GM18861 (cell line): ENCODE measurements at regions not wholly inside any gene's neighbourhood (a gene's known extent, or its start where the extent isn't known, plus 50 kb on each side); places are given as distances from the start of the nearest gene placed in this dataset.

Experiments
- ATAC-seq: cut with Tn5 transposase; IDR thresholded peaks from one replicate; pipeline ENCODE4 v1.9.1; 2021; ENCODE audit not compliant: unreplicated experiment

- ATAC-seq: no peak
Observed at GRCh38 chr7:136667584-136667983, 200.9 kb upstream of the CHRM2 start.

- ATAC-seq: no peak
Observed at GRCh38 chr7:136665878-136666509, 202.5 kb upstream of the CHRM2 start.

GRCh38 chr7:136664537-136664936 lies 203.9 kb upstream of the CHRM2 start:
- no peak for ATAC-seq

GRCh38 chr7:136657482-136657921 lies 210.9 kb upstream of the CHRM2 start:
- no peak for ATAC-seq

- no peak for ATAC-seq
Observed at GRCh38 chr7:136656516-136656915, 211.9 kb upstream of the CHRM2 start.

GRCh38 chr7:136655414-136655813 lies 213.0 kb upstream of the CHRM2 start:
- ATAC-seq: no peak

- ATAC-seq: no peak
Observed at GRCh38 chr7:136654406-136654805, 214.0 kb upstream of the CHRM2 start.

GRCh38 chr7:136652635-136653370 lies 215.6 kb upstream of the CHRM2 start:
- ATAC-seq: no peak

- no peak for ATAC-seq
Observed at GRCh38 chr7:136640977-136641376, 227.5 kb upstream of the CHRM2 start.

GRCh38 chr7:136637813-136638212 lies 230.6 kb upstream of the CHRM2 start:
- ATAC-seq: no peak

- ATAC-seq: no peak
Observed at GRCh38 chr7:136635751-136636150, 232.7 kb upstream of the CHRM2 start.

- ATAC-seq: no peak
Observed at GRCh38 chr7:136618818-136619217, 249.6 kb upstream of the CHRM2 start.

GRCh38 chr7:136617176-136617575 lies 251.3 kb upstream of the CHRM2 start:
- no peak for ATAC-seq

GRCh38 chr7:136605532-136606329 lies 262.7 kb upstream of the CHRM2 start:
- no peak for ATAC-seq

GRCh38 chr7:136601772-136602171 lies 266.7 kb upstream of the CHRM2 start:
- no peak for ATAC-seq

GRCh38 chr7:136600475-136600874 lies 268.0 kb upstream of the CHRM2 start:
- no peak for ATAC-seq

GRCh38 chr7:136594739-136595144 lies 273.7 kb upstream of the CHRM2 start:
- no peak for ATAC-seq

- no peak for ATAC-seq
Observed at GRCh38 chr7:136588216-136588615, 280.2 kb upstream of the CHRM2 start.

GRCh38 chr7:136585954-136586670 lies 282.3 kb upstream of the CHRM2 start:
- ATAC-seq: no peak

- ATAC-seq: no peak
Observed at GRCh38 chr7:136566491-136566890, 302.0 kb upstream of the CHRM2 start.

GRCh38 chr7:136555933-136556332 lies 312.5 kb upstream of the CHRM2 start:
- ATAC-seq: no peak
